ENCODE measurements at regions not wholly inside any gene's neighbourhood (a gene's known extent, or its start where the extent isn't known, plus 50 kb on each side); places are given as distances from the start of the nearest gene placed in this dataset.

- TF ChIP-seq REST (IDR thresholded peaks at IDR 0.05; ENCODE audit: insufficient read depth in 1 of 2, low read depth in 2 of 2, low read length in 2 of 2): no peak
- TF ChIP-seq TAF1 (IDR thresholded peaks at IDR 0.05; ENCODE audit: borderline replicate concordance, insufficient read depth, low read length): no peak
- TF ChIP-seq SIN3A (IDR thresholded peaks at IDR 0.05; ENCODE audit: borderline replicate concordance, insufficient read depth, low read length): no peak
- TF ChIP-seq FOXP2 (optimal IDR thresholded peaks at IDR 0.05; ENCODE audit: borderline replicate concordance, extremely low read depth, extremely low read length, insufficient read depth): no peak
- TF ChIP-seq POLR2AphosphoS5 (IDR thresholded peaks at IDR 0.05; ENCODE audit: low read depth, low read length): no peak
Measured at GRCh38 chr1:193553564-193553963, 367.2 kb upstream of the B3GALT2 start.

GRCh38 chr1:193552274-193552673 is 365.9 kb upstream of the B3GALT2 start:
- no peak for TF ChIP-seq POLR2AphosphoS5 (IDR thresholded peaks at IDR 0.05; ENCODE audit: low read depth, low read length)
- TF ChIP-seq REST (IDR thresholded peaks at IDR 0.05; ENCODE audit: insufficient read depth in 1 of 2, low read depth in 2 of 2, low read length in 2 of 2): no peak
- no peak for TF ChIP-seq FOXP2 (optimal IDR thresholded peaks at IDR 0.05; ENCODE audit: borderline replicate concordance, extremely low read depth, extremely low read length, insufficient read depth)
- TF ChIP-seq SIN3A (IDR thresholded peaks at IDR 0.05; ENCODE audit: borderline replicate concordance, insufficient read depth, low read length): no peak
- TF ChIP-seq TAF1 (IDR thresholded peaks at IDR 0.05; ENCODE audit: borderline replicate concordance, insufficient read depth, low read length): no peak

- no peak for TF ChIP-seq SIN3A (IDR thresholded peaks at IDR 0.05; ENCODE audit: borderline replicate concordance, insufficient read depth, low read length)
- no peak for TF ChIP-seq REST (IDR thresholded peaks at IDR 0.05; ENCODE audit: insufficient read depth in 1 of 2, low read depth in 2 of 2, low read length in 2 of 2)
- no peak for TF ChIP-seq POLR2AphosphoS5 (IDR thresholded peaks at IDR 0.05; ENCODE audit: low read depth, low read length)
- TF ChIP-seq FOXP2 (optimal IDR thresholded peaks at IDR 0.05; ENCODE audit: borderline replicate concordance, extremely low read depth, extremely low read length, insufficient read depth): no peak
- no peak for TF ChIP-seq TAF1 (IDR thresholded peaks at IDR 0.05; ENCODE audit: borderline replicate concordance, insufficient read depth, low read length)
Measured at GRCh38 chr1:193549081-193549480, 362.7 kb upstream of the B3GALT2 start.

GRCh38 chr1:193545171-193545570 is 358.8 kb upstream of the B3GALT2 start:
- TF ChIP-seq POLR2AphosphoS5 (IDR thresholded peaks at IDR 0.05; ENCODE audit: low read depth, low read length): no peak
- TF ChIP-seq FOXP2 (optimal IDR thresholded peaks at IDR 0.05; ENCODE audit: borderline replicate concordance, extremely low read depth, extremely low read length, insufficient read depth): no peak
- TF ChIP-seq TAF1 (IDR thresholded peaks at IDR 0.05; ENCODE audit: borderline replicate concordance, insufficient read depth, low read length): no peak
- no peak for TF ChIP-seq SIN3A (IDR thresholded peaks at IDR 0.05; ENCODE audit: borderline replicate concordance, insufficient read depth, low read length)
- TF ChIP-seq REST (IDR thresholded peaks at IDR 0.05; ENCODE audit: insufficient read depth in 1 of 2, low read depth in 2 of 2, low read length in 2 of 2): no peak

GRCh38 chr1:193543259-193543658 is 356.8 kb upstream of the B3GALT2 start:
- no peak for TF ChIP-seq FOXP2 (optimal IDR thresholded peaks at IDR 0.05; ENCODE audit: borderline replicate concordance, extremely low read depth, extremely low read length, insufficient read depth)
- TF ChIP-seq TAF1 (IDR thresholded peaks at IDR 0.05; ENCODE audit: borderline replicate concordance, insufficient read depth, low read length): no peak
- TF ChIP-seq POLR2AphosphoS5 (IDR thresholded peaks at IDR 0.05; ENCODE audit: low read depth, low read length): no peak
- no peak for TF ChIP-seq REST (IDR thresholded peaks at IDR 0.05; ENCODE audit: insufficient read depth in 1 of 2, low read depth in 2 of 2, low read length in 2 of 2)
- no peak for TF ChIP-seq SIN3A (IDR thresholded peaks at IDR 0.05; ENCODE audit: borderline replicate concordance, insufficient read depth, low read length)
